ENCODE measurements at regions not wholly inside any gene's neighbourhood (a gene's known extent, or its start where the extent isn't known, plus 50 kb on each side); places are given as distances from the start of the nearest gene placed in this dataset.

GRCh38 chr2:172370821-172371455 lies 56.4 kb upstream of the ITGA6 start (continued):
- TF ChIP-seq CHD7 (IDR thresholded peaks at IDR 0.05; ENCODE audit: insufficient replicate concordance, low read length), result no peak
- no peak for TF ChIP-seq POLR2AphosphoS5 (IDR thresholded peaks at IDR 0.05; ENCODE audit: low read depth, low read length)
- TF ChIP-seq YY1 (IDR thresholded peaks at IDR 0.05; ENCODE audit: low read depth, low read length), result no peak
- no peak for TF ChIP-seq TBP (IDR thresholded peaks at IDR 0.05; ENCODE audit: low read depth, low read length)
- no peak for TF ChIP-seq NRF1 (IDR thresholded peaks at IDR 0.05; ENCODE audit: low read depth, low read length)
- no peak for TF ChIP-seq EGR1 (IDR thresholded peaks at IDR 0.05; ENCODE audit: borderline replicate concordance, low read depth, low read length)
- TF ChIP-seq JUND (IDR thresholded peaks at IDR 0.05; ENCODE audit: low read length), result no peak
- TF ChIP-seq TCF12 (IDR thresholded peaks at IDR 0.05; ENCODE audit: low read depth, low read length), result no peak
- TF ChIP-seq CREB1 (IDR thresholded peaks at IDR 0.05), result no peak
- no peak for TF ChIP-seq SRF (IDR thresholded peaks at IDR 0.05; ENCODE audit: low read depth, low read length)
- no peak for TF ChIP-seq KDM4A (IDR thresholded peaks at IDR 0.05; ENCODE audit: low read depth, low read length, severe bottlenecking)
- TF ChIP-seq CBX5 (IDR thresholded peaks at IDR 0.05; ENCODE audit: low read depth, low read length), result no peak
